ENCODE measurements at regions not wholly inside any gene's neighbourhood (a gene's known extent, or its start where the extent isn't known, plus 50 kb on each side); places are given as distances from the start of the nearest gene placed in this dataset.

DNA sequence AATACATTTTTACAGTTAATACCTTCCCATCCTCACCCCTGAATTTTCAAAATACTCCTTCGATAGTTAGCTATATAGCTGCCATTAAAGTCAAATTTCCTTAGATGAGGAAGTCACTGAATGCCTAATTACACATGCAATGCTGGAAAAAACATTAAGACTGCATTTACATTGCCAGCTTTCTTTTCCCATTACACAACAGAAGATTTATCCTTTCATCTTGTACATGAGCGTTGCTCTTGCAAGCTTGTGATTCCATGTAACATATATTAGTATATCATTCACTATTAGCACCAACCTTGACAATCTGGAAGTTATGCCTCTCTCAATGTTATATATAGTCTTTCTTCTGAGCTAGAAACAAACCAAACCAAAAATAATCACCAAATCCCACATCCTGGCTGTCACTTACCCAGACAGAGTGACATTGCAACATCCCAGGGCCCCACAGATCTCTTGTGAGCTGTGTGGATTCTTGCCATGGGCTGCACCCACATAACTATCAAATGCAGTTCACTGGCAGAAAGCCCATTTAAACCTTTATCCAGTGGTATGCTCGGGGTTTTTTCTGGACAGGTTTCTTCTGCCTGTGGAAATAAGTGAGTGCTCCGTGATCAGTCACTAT lies 79.2 kb upstream of the PAPOLG start:
- TF ChIP-seq, protein P1, sequence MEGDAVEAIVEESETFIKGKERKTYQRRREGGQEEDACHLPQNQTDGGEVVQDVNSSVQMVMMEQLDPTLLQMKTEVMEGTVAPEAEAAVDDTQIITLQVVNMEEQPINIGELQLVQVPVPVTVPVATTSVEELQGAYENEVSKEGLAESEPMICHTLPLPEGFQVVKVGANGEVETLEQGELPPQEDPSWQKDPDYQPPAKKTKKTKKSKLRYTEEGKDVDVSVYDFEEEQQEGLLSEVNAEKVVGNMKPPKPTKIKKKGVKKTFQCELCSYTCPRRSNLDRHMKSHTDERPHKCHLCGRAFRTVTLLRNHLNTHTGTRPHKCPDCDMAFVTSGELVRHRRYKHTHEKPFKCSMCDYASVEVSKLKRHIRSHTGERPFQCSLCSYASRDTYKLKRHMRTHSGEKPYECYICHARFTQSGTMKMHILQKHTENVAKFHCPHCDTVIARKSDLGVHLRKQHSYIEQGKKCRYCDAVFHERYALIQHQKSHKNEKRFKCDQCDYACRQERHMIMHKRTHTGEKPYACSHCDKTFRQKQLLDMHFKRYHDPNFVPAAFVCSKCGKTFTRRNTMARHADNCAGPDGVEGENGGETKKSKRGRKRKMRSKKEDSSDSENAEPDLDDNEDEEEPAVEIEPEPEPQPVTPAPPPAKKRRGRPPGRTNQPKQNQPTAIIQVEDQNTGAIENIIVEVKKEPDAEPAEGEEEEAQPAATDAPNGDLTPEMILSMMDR (conservative IDR thresholded peaks at IDR 0.05; ENCODE audit: low read length) = no peak
- no peak for TF ChIP-seq EZH2phosphoT487 (IDR thresholded peaks at IDR 0.05; ENCODE audit: borderline replicate concordance, low read depth, low read length)
